ENCODE measurements at regions not wholly inside any gene's neighbourhood (a gene's known extent, or its start where the extent isn't known, plus 50 kb on each side); places are given as distances from the start of the nearest gene placed in this dataset.

DNA sequence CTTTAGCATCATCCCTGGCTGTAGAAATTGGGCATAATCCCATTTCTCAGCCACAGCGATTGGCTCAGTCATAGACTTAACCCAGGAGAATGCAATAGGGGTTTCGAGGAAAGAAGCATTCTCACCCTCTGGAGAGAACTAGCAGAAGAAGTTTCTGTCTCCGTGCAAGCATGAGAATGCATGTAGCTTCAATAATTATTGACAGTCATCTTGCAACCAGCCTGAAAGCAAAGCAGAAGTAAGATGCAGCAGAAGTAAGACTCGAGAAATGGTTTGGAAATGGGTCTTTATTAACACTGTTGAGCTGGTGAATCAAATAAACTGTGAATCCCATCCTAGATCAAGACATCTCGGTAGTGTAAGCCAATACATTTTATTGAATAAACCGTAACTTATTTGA, 828.8 kb upstream of the GJE1 start:
- Histone ChIP-seq H3K27me3 (ENCODE audit: control insufficient read depth, insufficient read depth, low read length) (no peaks in the 10 kb centered on the region), H3K4me1 (ENCODE audit: control insufficient read depth, insufficient read depth, low read length) (no peaks in the 10 kb centered on the region), H3K9ac (ENCODE audit: low read length) (no peak overlapping the region), H3K36me3 (ENCODE audit: control insufficient read depth, insufficient read depth, low read length) (no peaks in the 10 kb centered on the region), H3K4me3 (ENCODE audit: low read length) (no peak overlapping the region), H3K27ac (ENCODE audit: low read depth, low read length) (no peak overlapping the region)

DNA sequence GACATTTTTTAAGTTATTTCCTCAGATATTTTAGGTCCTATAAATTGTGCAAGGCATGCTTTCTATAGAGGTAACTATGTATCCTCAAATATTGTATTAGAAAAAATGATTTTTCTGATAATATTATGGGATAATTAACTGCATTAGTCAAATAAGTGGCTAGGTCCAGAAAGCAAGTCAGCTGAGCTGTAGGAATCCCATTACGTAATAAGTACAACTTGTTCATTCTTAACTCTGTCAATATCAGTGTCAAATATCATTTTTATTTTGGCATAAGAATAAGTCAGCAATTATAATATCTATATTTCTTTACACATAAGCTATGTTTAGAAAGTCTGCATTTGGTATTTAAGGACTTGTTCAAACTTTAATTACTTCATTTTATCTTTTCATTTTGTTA, 830.9 kb upstream of the GJE1 start:
- Histone ChIP-seq H3K4me3 (ENCODE audit: low read length) (no peak overlapping the region), H3K36me3 (ENCODE audit: control insufficient read depth, insufficient read depth, low read length) (no peaks in the 10 kb centered on the region), H3K4me1 (ENCODE audit: control insufficient read depth, insufficient read depth, low read length) (no peaks in the 10 kb centered on the region), H3K27ac (ENCODE audit: low read depth, low read length) (no peak overlapping the region), H3K9ac (ENCODE audit: low read length) (no peak overlapping the region), H3K27me3 (ENCODE audit: control insufficient read depth, insufficient read depth, low read length) (no peaks in the 10 kb centered on the region)

- no peak overlapping the region for H3K9ac ChIP-seq (ENCODE audit: low read length)
- no peaks in the 10 kb centered on the region for H3K27me3 ChIP-seq (ENCODE audit: control insufficient read depth, insufficient read depth, low read length)
- H3K4me1 ChIP-seq (ENCODE audit: control insufficient read depth, insufficient read depth, low read length) = no peaks in the 10 kb centered on the region
- no peaks in the 10 kb centered on the region for H3K36me3 ChIP-seq (ENCODE audit: control insufficient read depth, insufficient read depth, low read length)
- no peak overlapping the region for H3K27ac ChIP-seq (ENCODE audit: low read depth, low read length)
- H3K4me3 ChIP-seq (ENCODE audit: low read length) = no peak overlapping the region
Measured at GRCh38 chr6:141290941-141291721, 841.6 kb upstream of the GJE1 start.

- H3K4me1 ChIP-seq (ENCODE audit: control insufficient read depth, insufficient read depth, low read length) = no peaks in the 10 kb centered on the region
- no peak overlapping the region for H3K27ac ChIP-seq (ENCODE audit: low read depth, low read length)
- no peak overlapping the region for H3K4me3 ChIP-seq (ENCODE audit: low read length)
- no peaks in the 10 kb centered on the region for H3K27me3 ChIP-seq (ENCODE audit: control insufficient read depth, insufficient read depth, low read length)
- no peak overlapping the region for H3K9ac ChIP-seq (ENCODE audit: low read length)
- H3K36me3 ChIP-seq (ENCODE audit: control insufficient read depth, insufficient read depth, low read length) = no peaks in the 10 kb centered on the region
Measured at GRCh38 chr6:141288947-141289346, 843.8 kb upstream of the GJE1 start.

DNA sequence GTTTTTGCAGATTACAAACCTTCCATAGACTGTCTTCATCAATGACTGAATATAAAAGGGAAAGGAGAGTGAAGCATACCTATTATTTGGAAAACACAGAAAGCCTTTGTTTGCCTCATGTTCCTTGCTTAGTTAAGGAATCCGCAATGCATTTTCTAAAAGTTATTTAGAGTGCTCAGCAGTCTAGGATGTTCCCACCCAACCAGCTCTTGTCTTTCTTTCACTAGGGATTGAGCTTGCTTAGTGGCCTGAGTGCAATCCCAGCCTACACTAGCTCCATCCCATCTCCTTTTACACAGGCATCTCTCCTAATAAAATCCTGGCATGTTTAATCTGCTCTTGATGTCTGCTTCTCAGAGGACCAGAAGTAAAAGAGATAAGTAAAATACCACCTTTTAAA, 850.5 kb upstream of the GJE1 start:
- H3K9ac ChIP-seq (ENCODE audit: low read length) = no peak overlapping the region
- no peak overlapping the region for H3K27ac ChIP-seq (ENCODE audit: low read depth, low read length)
- no peak overlapping the region for H3K4me3 ChIP-seq (ENCODE audit: low read length)
- H3K36me3 ChIP-seq (ENCODE audit: control insufficient read depth, insufficient read depth, low read length) = no peaks in the 10 kb centered on the region
- H3K27me3 ChIP-seq (ENCODE audit: control insufficient read depth, insufficient read depth, low read length) = no peaks in the 10 kb centered on the region
- H3K4me1 ChIP-seq (ENCODE audit: control insufficient read depth, insufficient read depth, low read length) = no peaks in the 10 kb centered on the region

DNA sequence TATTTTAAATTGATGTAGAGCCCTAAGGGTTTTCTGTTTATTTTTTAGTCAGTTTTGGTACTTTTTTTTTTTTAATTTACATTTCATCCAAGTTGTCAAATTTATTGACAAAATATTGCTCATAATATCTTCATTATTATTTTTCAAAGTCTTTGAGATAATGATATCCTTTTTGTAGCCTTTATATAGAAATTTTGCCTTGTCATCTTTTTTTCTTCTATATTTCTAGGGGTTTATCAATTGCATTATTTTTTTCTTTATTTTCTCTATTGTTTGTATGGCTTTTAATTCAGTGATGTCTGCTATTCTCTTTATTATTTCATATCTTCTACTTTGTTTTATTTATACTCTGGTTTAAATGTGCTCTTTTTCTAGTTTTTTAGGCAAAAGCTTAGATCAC, 863.0 kb upstream of the GJE1 start:
- H3K9ac ChIP-seq (ENCODE audit: low read length) = no peak overlapping the region
- no peak overlapping the region for H3K27ac ChIP-seq (ENCODE audit: low read depth, low read length)
- H3K4me3 ChIP-seq (ENCODE audit: low read length) = no peak overlapping the region
- no peaks in the 10 kb centered on the region for H3K27me3 ChIP-seq (ENCODE audit: control insufficient read depth, insufficient read depth, low read length)
- no peaks in the 10 kb centered on the region for H3K36me3 ChIP-seq (ENCODE audit: control insufficient read depth, insufficient read depth, low read length)
- H3K4me1 ChIP-seq (ENCODE audit: control insufficient read depth, insufficient read depth, low read length) = no peaks in the 10 kb centered on the region

- Histone ChIP-seq H3K36me3 (ENCODE audit: control insufficient read depth, insufficient read depth, low read length) (no peaks in the 10 kb centered on the region), H3K4me1 (ENCODE audit: control insufficient read depth, insufficient read depth, low read length) (no peaks in the 10 kb centered on the region), H3K4me3 (ENCODE audit: low read length) (no peak overlapping the region), H3K9ac (ENCODE audit: low read length) (no peak overlapping the region), H3K27me3 (ENCODE audit: control insufficient read depth, insufficient read depth, low read length) (no peaks in the 10 kb centered on the region), H3K27ac (ENCODE audit: low read depth, low read length) (no peak overlapping the region)
Measured at GRCh38 chr6:141267420-141267819, 865.3 kb upstream of the GJE1 start.

DNA sequence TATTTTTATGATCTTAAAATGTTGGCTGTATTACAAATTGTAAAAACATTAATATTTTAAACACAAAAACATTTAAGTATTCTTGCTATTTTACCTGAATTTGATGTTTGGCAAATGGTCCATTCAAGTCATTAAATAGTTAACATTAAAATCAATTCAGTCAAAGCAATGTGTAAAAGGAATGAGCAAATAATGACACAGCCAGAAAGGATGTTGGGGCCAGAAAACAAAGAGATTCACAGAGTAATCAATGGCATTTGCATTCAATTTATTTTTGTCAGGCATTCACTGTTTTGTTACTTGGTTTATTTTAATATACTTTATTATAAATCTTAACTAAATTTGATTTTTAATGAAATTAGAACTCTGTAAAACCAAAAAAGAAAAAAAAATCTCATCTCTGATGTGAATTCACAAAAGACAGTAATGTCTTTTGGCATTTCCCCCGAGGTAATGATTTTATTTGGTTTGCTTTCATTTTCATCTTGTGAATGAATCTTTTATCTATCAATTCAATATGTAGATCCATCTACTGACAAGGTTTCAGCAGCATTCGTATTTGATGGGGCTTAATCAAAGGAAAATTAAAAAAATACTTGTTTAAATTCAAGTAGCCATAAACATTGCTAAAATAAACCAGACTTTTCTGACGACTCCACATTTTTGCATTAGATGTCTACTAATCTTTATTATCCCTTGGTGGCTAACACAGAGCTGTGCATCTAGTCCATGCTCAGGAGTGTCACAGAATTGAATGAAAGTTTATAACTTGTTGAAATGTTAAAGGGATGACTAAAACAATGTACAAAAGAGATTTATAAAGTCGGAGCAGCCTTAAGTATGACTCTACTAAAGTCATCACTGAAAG, 866.7 kb upstream of the GJE1 start:
- Histone ChIP-seq H3K27ac (ENCODE audit: low read depth, low read length) (no peak overlapping the region), H3K36me3 (ENCODE audit: control insufficient read depth, insufficient read depth, low read length) (no peaks in the 10 kb centered on the region), H3K27me3 (ENCODE audit: control insufficient read depth, insufficient read depth, low read length) (no peaks in the 10 kb centered on the region), H3K9ac (ENCODE audit: low read length) (no peak overlapping the region), H3K4me1 (ENCODE audit: control insufficient read depth, insufficient read depth, low read length) (no peaks in the 10 kb centered on the region), H3K4me3 (ENCODE audit: low read length) (peak overlapping the region; percentile 18)

DNA sequence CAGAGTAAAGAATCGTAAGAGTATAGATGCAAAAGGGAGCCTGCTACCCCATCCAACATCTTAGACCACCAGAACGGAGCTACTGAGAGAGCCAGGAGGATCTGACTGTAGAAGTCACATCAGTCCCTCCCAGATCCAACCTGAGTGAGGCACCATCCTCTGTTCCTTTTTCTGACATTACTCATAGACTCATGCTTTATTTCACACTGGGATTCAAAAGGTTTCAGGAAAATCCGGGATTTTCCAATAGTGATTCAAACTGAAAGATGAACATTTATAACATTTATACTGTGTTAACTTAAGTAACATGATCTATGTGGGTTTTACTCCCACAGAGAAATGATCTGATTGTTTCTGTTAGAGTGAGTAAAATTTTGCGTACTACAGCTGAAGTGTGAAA, 868.6 kb upstream of the GJE1 start:
- no peaks in the 10 kb centered on the region for H3K4me1 ChIP-seq (ENCODE audit: control insufficient read depth, insufficient read depth, low read length)
- no peaks in the 10 kb centered on the region for H3K36me3 ChIP-seq (ENCODE audit: control insufficient read depth, insufficient read depth, low read length)
- no peak overlapping the region for H3K27ac ChIP-seq (ENCODE audit: low read depth, low read length)
- no peak overlapping the region for H3K9ac ChIP-seq (ENCODE audit: low read length)
- H3K4me3 ChIP-seq (ENCODE audit: low read length) = no peak overlapping the region
- H3K27me3 ChIP-seq (ENCODE audit: control insufficient read depth, insufficient read depth, low read length) = no peaks in the 10 kb centered on the region

GRCh38 chr6:141261672-141262060, 871.1 kb upstream of the GJE1 start:
- Histone ChIP-seq H3K9ac (ENCODE audit: low read length) (no peak overlapping the region), H3K36me3 (ENCODE audit: control insufficient read depth, insufficient read depth, low read length) (no peaks in the 10 kb centered on the region), H3K27ac (ENCODE audit: low read depth, low read length) (no peak overlapping the region), H3K4me1 (ENCODE audit: control insufficient read depth, insufficient read depth, low read length) (no peaks in the 10 kb centered on the region), H3K4me3 (ENCODE audit: low read length) (no peak overlapping the region), H3K27me3 (ENCODE audit: control insufficient read depth, insufficient read depth, low read length) (no peaks in the 10 kb centered on the region)

- Histone ChIP-seq H3K27ac (ENCODE audit: low read depth, low read length) (no peak overlapping the region), H3K4me3 (ENCODE audit: low read length) (no peak overlapping the region), H3K9ac (ENCODE audit: low read length) (no peak overlapping the region), H3K36me3 (ENCODE audit: control insufficient read depth, insufficient read depth, low read length) (no peaks in the 10 kb centered on the region), H3K4me1 (ENCODE audit: control insufficient read depth, insufficient read depth, low read length) (no peaks in the 10 kb centered on the region), H3K27me3 (ENCODE audit: control insufficient read depth, insufficient read depth, low read length) (no peaks in the 10 kb centered on the region)
Measured at GRCh38 chr6:141261016-141261671, 871.6 kb upstream of the GJE1 start.

DNA sequence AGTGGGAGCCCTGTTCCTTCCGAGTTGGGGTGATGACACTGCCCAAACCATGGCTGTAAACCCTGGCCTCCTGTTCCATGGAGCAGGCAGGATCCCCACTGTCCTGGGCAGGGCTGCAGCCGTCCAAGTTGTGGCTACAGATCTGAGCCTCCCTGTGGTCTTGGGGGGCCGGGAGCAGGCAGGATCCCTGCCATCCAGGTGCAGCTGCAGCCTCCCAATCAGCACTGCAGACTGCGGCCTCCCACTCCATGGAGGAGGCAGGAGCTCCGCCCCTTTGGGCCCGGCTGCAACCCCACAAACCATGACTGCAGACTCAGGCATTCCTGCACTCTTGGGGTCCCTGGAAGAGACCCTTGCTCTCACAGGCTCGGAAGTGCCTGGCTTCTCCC, 872.1 kb upstream of the GJE1 start:
- H3K36me3 ChIP-seq (ENCODE audit: control insufficient read depth, insufficient read depth, low read length) = no peaks in the 10 kb centered on the region
- H3K27me3 ChIP-seq (ENCODE audit: control insufficient read depth, insufficient read depth, low read length) = no peaks in the 10 kb centered on the region
- no peak overlapping the region for H3K4me3 ChIP-seq (ENCODE audit: low read length)
- H3K27ac ChIP-seq (ENCODE audit: low read depth, low read length) = no peak overlapping the region
- no peaks in the 10 kb centered on the region for H3K4me1 ChIP-seq (ENCODE audit: control insufficient read depth, insufficient read depth, low read length)
- no peak overlapping the region for H3K9ac ChIP-seq (ENCODE audit: low read length)

Measured in rectal smooth muscle tissue (tissue), 1 donor.